Liver (tissue), 8 donors: ENCODE measurements at regions not wholly inside any gene's neighbourhood (a gene's known extent, or its start where the extent isn't known, plus 50 kb on each side); places are given as distances from the start of the nearest gene placed in this dataset.

Experiments
- DNase-seq: peaks from one replicate; pipeline ENCODE4 v3.0.0-alpha.2; 2017; ENCODE audit warnings: low spot score
- H3K27ac ChIP-seq, 2 donors: one replicate each; pipeline ENCODE4 v1.7.0; 2013; ENCODE audit warnings: inconsistent platforms in 2 of 2, low read length in 2 of 2, control low read depth in 1 of 2, low read depth in 1 of 2, mild to moderate bottlenecking in 1 of 2
- H3K27me3 ChIP-seq, 4 donors: one replicate each; pipeline versions ENCODE4 v1.6.1 to v1.7.0; 2013; ENCODE audit warnings: low read length in 3 of 4, inconsistent platforms in 1 of 4, mild to moderate bottlenecking in 1 of 4, moderate library complexity in 1 of 4; ENCODE audit not compliant: control insufficient read depth in 4 of 4, insufficient read depth in 4 of 4
- H3K36me3 ChIP-seq, 4 donors: one replicate each; pipeline versions ENCODE4 v1.6.1 to v1.7.0; 2013; ENCODE audit warnings: low read length in 3 of 4, mild to moderate bottlenecking in 3 of 4, low read depth in 1 of 4, moderate library complexity in 1 of 4; ENCODE audit not compliant: control insufficient read depth in 4 of 4, insufficient read depth in 3 of 4
- H3K4me1 ChIP-seq, 4 donors: one replicate each; pipeline versions ENCODE4 v1.6.1 to v1.7.0; 2013; ENCODE audit warnings: low read length in 3 of 4, mild to moderate bottlenecking in 3 of 4, moderate library complexity in 1 of 4; ENCODE audit not compliant: control insufficient read depth in 4 of 4, insufficient read depth in 4 of 4
- H3K4me3 ChIP-seq, 3 donors: one replicate each; pipeline versions ENCODE4 v1.6.1 to v1.7.0; 2013; ENCODE audit warnings: low read length in 3 of 3, control low read depth in 1 of 3, low read depth in 1 of 3, mild to moderate bottlenecking in 1 of 3
- H3K9ac ChIP-seq, 2 donors: one replicate each; pipeline ENCODE4 v1.7.0; 2013; ENCODE audit warnings: low read length in 2 of 2, mild to moderate bottlenecking in 2 of 2, moderate library complexity in 2 of 2, control low read depth in 1 of 2, low read depth in 1 of 2
- H3K9me3 ChIP-seq, 4 donors: one replicate each; pipeline versions ENCODE4 v1.6.1 to v1.7.0; 2013; ENCODE audit warnings: low read length in 3 of 4; ENCODE audit not compliant: control insufficient read depth in 4 of 4
- EGR1 ChIP-seq, 2 donors: IDR thresholded peaks; 2 replicates each; pipeline ENCODE4 v1.6.1; 2016 to 2018; ENCODE audit warnings: antibody characterized with exemption in 2 of 2, low read depth in 2 of 2
- FOXA1 ChIP-seq: IDR thresholded peaks from 2 replicates; pipeline ENCODE4 v1.6.1; 2016; ENCODE audit warnings: antibody characterized with exemption
- FOXA2 ChIP-seq: IDR thresholded peaks from 2 replicates; pipeline ENCODE4 v1.6.1; 2016; ENCODE audit warnings: antibody characterized with exemption
- GABPA ChIP-seq, 2 donors: IDR thresholded peaks in 1 of 2; conservative IDR thresholded peaks in 1 of 2; 2 replicates each; pipeline ENCODE4 v1.6.1; 2016; ENCODE audit warnings: antibody characterized with exemption in 2 of 2, mild to moderate bottlenecking in 1 of 2, moderate library complexity in 1 of 2
- HNF4A ChIP-seq, 2 donors: conservative IDR thresholded peaks; 2 replicates each; pipeline ENCODE4 v1.6.1; 2016; ENCODE audit warnings: antibody characterized with exemption in 2 of 2, mild to moderate bottlenecking in 2 of 2
- HNF4G ChIP-seq: IDR thresholded peaks from 2 replicates; pipeline ENCODE4 v1.6.1; 2016; ENCODE audit warnings: antibody characterized with exemption
- JUND ChIP-seq, 2 donors: IDR thresholded peaks; 2 replicates each; pipeline ENCODE4 v1.6.1; 2016; ENCODE audit warnings: antibody characterized with exemption in 2 of 2
- NR2F2 ChIP-seq: IDR thresholded peaks from 2 replicates; pipeline ENCODE4 v1.6.1; 2016; ENCODE audit warnings: antibody characterized with exemption
- RAD21 ChIP-seq, 2 donors: IDR thresholded peaks; 2 replicates each; pipeline ENCODE4 v1.6.1; 2016; ENCODE audit warnings: antibody characterized with exemption in 2 of 2, mild to moderate bottlenecking in 2 of 2
- RXRA ChIP-seq, 2 donors: IDR thresholded peaks; 2 replicates each; pipeline ENCODE4 v1.6.1; 2017 to 2018; ENCODE audit warnings: antibody characterized with exemption in 2 of 2, mild to moderate bottlenecking in 1 of 2
- TAF1 ChIP-seq: conservative IDR thresholded peaks from 2 replicates; pipeline ENCODE4 v1.6.1; 2016; ENCODE audit warnings: antibody characterized with exemption, mild to moderate bottlenecking
- YY1 ChIP-seq: IDR thresholded peaks from 2 replicates; pipeline ENCODE4 v1.6.1; 2016; ENCODE audit warnings: antibody characterized with exemption, mild to moderate bottlenecking
- WGBS: extraction: QIAGEN DNeasy Blood & Tissue Kit; methylation state at CpG from one replicate; pipeline ENCODE4 v1.1.7; 2013; 5-methylcytosine and 5-hydroxymethylcytosine counted together
- TF ChIP-seq, protein P1 (sequence below): IDR thresholded peaks from 2 replicates; pipeline ENCODE4 v1.6.1; 2016; ENCODE audit warnings: antibody characterized with exemption
- TF ChIP-seq, protein P2 (sequence below): IDR thresholded peaks from 2 replicates; pipeline ENCODE4 v1.6.1; 2016; ENCODE audit warnings: antibody characterized with exemption, mild to moderate bottlenecking
- TF ChIP-seq, protein P3 (sequence below): fragments of 150-350 bp; IDR thresholded peaks from 2 replicates; pipeline ENCODE4 v1.5.1; 2017; ENCODE audit warnings: improper control_type of control experiment, low read depth, low read length; ENCODE audit not compliant: missing input control
- TF ChIP-seq, protein P4 (sequence below): IDR thresholded peaks from 2 replicates; pipeline ENCODE4 v1.6.1; 2016; ENCODE audit warnings: antibody characterized with exemption
- TF ChIP-seq, protein P5 (sequence below): IDR thresholded peaks from 2 replicates; pipeline ENCODE4 v1.6.1; 2016; ENCODE audit warnings: antibody characterized with exemption
- donor health status: healthy.
- donor health status: healthy.
- donor health status: healthy.
- donor health status: healthy.
- donor health status: healthy.

- H3K4me3 ChIP-seq: no peak overlapping the region
Observed at GRCh38 chr20:61126369-61127195, 125.5 kb upstream of the CDH4 start.

DNA sequence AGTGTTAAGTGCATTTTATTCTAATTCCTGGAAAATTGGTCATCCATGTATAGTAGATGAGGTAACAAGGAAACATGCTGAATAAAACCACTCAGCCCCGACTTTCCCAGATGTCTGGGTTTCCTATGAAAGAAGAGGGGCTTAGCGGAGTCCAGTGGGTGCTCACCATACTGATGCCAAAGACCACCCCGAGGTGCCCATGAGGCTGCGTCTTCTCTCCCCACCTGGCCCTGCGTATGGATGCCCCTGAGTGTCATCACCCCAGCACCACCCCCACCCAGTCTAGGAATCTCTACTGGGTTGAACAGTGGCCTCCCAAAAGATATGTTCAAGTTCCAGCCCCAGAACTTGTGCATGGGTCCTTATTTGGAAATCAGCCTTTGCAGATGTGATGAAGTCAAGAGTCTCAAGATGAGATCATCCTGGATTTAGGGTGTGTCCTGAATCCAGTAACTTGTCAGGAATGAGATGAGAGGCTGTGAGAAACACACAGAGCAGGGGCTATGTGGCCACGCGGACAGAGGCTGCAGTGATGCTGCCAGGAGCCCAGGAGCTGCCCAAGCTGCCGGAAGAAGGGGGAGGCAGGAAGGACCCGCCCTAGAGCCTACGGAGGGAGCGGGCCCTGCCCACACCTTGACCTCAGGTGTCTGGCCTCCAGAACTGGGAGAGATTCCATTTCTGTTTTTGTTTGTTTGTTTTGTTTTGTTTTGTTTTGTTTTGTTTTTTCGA, 124.6 kb upstream of the CDH4 start:
- Histone ChIP-seq H3K27ac (no peak overlapping the region), H3K4me1 (no peaks in the 10 kb centered on the region), H3K9me3 (no peaks in the 10 kb centered on the region), H3K9ac (no peak overlapping the region), H3K4me3 (no peak overlapping the region), H3K27me3 (peaks cover 0 to 4% (median 0%) of the 10 kb centered on the region in 4 donors), H3K36me3 (no peaks in the 10 kb centered on the region)
- no peak for TF ChIP-seq RAD21 (IDR thresholded peaks at IDR 0.05)
- TF ChIP-seq JUND (IDR thresholded peaks at IDR 0.05): no peak
- no peak for TF ChIP-seq YY1
- TF ChIP-seq, protein P1, sequence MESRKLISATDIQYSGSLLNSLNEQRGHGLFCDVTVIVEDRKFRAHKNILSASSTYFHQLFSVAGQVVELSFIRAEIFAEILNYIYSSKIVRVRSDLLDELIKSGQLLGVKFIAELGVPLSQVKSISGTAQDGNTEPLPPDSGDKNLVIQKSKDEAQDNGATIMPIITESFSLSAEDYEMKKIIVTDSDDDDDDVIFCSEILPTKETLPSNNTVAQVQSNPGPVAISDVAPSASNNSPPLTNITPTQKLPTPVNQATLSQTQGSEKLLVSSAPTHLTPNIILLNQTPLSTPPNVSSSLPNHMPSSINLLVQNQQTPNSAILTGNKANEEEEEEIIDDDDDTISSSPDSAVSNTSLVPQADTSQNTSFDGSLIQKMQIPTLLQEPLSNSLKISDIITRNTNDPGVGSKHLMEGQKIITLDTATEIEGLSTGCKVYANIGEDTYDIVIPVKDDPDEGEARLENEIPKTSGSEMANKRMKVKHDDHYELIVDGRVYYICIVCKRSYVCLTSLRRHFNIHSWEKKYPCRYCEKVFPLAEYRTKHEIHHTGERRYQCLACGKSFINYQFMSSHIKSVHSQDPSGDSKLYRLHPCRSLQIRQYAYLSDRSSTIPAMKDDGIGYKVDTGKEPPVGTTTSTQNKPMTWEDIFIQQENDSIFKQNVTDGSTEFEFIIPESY: no peak
- no peak for TF ChIP-seq FOXA1
- no peak for TF ChIP-seq TAF1
- no peak for TF ChIP-seq NR2F2
- TF ChIP-seq, protein P2, sequence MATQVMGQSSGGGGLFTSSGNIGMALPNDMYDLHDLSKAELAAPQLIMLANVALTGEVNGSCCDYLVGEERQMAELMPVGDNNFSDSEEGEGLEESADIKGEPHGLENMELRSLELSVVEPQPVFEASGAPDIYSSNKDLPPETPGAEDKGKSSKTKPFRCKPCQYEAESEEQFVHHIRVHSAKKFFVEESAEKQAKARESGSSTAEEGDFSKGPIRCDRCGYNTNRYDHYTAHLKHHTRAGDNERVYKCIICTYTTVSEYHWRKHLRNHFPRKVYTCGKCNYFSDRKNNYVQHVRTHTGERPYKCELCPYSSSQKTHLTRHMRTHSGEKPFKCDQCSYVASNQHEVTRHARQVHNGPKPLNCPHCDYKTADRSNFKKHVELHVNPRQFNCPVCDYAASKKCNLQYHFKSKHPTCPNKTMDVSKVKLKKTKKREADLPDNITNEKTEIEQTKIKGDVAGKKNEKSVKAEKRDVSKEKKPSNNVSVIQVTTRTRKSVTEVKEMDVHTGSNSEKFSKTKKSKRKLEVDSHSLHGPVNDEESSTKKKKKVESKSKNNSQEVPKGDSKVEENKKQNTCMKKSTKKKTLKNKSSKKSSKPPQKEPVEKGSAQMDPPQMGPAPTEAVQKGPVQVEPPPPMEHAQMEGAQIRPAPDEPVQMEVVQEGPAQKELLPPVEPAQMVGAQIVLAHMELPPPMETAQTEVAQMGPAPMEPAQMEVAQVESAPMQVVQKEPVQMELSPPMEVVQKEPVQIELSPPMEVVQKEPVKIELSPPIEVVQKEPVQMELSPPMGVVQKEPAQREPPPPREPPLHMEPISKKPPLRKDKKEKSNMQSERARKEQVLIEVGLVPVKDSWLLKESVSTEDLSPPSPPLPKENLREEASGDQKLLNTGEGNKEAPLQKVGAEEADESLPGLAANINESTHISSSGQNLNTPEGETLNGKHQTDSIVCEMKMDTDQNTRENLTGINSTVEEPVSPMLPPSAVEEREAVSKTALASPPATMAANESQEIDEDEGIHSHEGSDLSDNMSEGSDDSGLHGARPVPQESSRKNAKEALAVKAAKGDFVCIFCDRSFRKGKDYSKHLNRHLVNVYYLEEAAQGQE: no peak
- no peak for TF ChIP-seq HNF4A (conservative IDR thresholded peaks at IDR 0.05)
- TF ChIP-seq FOXA2: no peak
- TF ChIP-seq, protein P3, sequence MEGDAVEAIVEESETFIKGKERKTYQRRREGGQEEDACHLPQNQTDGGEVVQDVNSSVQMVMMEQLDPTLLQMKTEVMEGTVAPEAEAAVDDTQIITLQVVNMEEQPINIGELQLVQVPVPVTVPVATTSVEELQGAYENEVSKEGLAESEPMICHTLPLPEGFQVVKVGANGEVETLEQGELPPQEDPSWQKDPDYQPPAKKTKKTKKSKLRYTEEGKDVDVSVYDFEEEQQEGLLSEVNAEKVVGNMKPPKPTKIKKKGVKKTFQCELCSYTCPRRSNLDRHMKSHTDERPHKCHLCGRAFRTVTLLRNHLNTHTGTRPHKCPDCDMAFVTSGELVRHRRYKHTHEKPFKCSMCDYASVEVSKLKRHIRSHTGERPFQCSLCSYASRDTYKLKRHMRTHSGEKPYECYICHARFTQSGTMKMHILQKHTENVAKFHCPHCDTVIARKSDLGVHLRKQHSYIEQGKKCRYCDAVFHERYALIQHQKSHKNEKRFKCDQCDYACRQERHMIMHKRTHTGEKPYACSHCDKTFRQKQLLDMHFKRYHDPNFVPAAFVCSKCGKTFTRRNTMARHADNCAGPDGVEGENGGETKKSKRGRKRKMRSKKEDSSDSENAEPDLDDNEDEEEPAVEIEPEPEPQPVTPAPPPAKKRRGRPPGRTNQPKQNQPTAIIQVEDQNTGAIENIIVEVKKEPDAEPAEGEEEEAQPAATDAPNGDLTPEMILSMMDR: no peak
- TF ChIP-seq EGR1 (IDR thresholded peaks at IDR 0.05; ENCODE audit: low read depth in 2 of 2): no peak
- TF ChIP-seq GABPA (IDR thresholded peaks at IDR 0.05 in 1 of 2, conservative IDR thresholded peaks at IDR 0.05 in 1 of 2): no peak
- TF ChIP-seq RXRA (IDR thresholded peaks at IDR 0.05): no peak
- TF ChIP-seq, protein P4, sequence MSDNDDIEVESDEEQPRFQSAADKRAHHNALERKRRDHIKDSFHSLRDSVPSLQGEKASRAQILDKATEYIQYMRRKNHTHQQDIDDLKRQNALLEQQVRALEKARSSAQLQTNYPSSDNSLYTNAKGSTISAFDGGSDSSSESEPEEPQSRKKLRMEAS: no peak
- TF ChIP-seq, protein P5, sequence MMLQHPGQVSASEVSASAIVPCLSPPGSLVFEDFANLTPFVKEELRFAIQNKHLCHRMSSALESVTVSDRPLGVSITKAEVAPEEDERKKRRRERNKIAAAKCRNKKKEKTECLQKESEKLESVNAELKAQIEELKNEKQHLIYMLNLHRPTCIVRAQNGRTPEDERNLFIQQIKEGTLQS: no peak
- no peak for TF ChIP-seq HNF4G
- WGBS: 83% methylated on average over 12 of the region's 12 CpGs
- no peak for DNase-seq

More at GRCh38 chr20:61126369-61127195, 125.5 kb upstream of the CDH4 start:
- H3K4me1 ChIP-seq: no peaks in the 10 kb centered on the region
- no peaks in the 10 kb centered on the region for H3K9me3 ChIP-seq
- TF ChIP-seq EGR1 (IDR thresholded peaks at IDR 0.05; ENCODE audit: low read depth in 2 of 2) (no peak), NR2F2 (no peak), JUND (IDR thresholded peaks at IDR 0.05) (no peak), FOXA2 (no peak), HNF4A (conservative IDR thresholded peaks at IDR 0.05) (no peak)
- TF ChIP-seq, protein P4: no peak
- no peak overlapping the region for H3K27ac ChIP-seq
- no peaks in the 10 kb centered on the region for H3K36me3 ChIP-seq
- no peak for DNase-seq
- 85% methylated on average over 21 of the region's 21 CpGs for WGBS
- H3K27me3 ChIP-seq: peaks cover 0 to 4% (median under 1%) of the 10 kb centered on the region in 4 donors
- no peak overlapping the region for H3K9ac ChIP-seq
